K562 (cell line): ENCODE measurements at regions not wholly inside any gene's neighbourhood (a gene's known extent, or its start where the extent isn't known, plus 50 kb on each side); places are given as distances from the start of the nearest gene placed in this dataset.

Experiments used
- ATAC-seq: fragments of 200-7000 bp; cut with Tn5 transposase; 3 replicates; pipeline ENCODE4 v1.9.1; 2020; ENCODE audit warnings: moderate library complexity
- BruUV-seq: library from RNA; stranded (reverse); fragments of 400-500 nt; replicated peaks from 2 replicates; lab custom pipeline; 2021; lab: Mats Ljungman, UMichigan
- CTCF ChIA-PET: fragments of 300-600 bp; formaldehyde crosslinking; extraction: SDS; loops from one replicate; lab custom pipeline; 2021; ENCODE audit warnings: low intra/inter-chr PET ratio; lab: Yijun Ruan, JAX
- POLR2A ChIA-PET: fragments of 300-600, 350-650 bp; sonication (Branson Sonifier 250); formaldehyde crosslinking; extraction: SDS; loops from one replicate; lab custom pipeline; 2021; ENCODE audit warnings: antibody characterized with exemption, inconsistent platforms; lab: Yijun Ruan, JAX
- DNase-seq, 4 experiments: peaks; one replicate each; pipeline versions ENCODE4 v3.0.0 to v3.0.0-alpha.2; 2011 to 2018; ENCODE audit warnings: low spot score in 3 of 4, mixed read lengths in 3 of 4; ENCODE audit errors: extremely low read depth in 1 of 4
- FAIRE-seq: peaks from 2 replicates; lab custom pipeline; 2011; peaks lifted over from hg19 to GRCh38; lab: Jason Lieb, UNC
- H2AFZ ChIP-seq: 2 replicates; pipeline ENCODE4 v1.6.0; 2011; ENCODE audit warnings: low read depth, low read length, control low read depth, inconsistent platforms
- H3K27ac ChIP-seq: fragments of 200-600 bp; 3 replicates; pipeline ENCODE4 v1.8.0; 2011; ENCODE audit warnings: low read depth, mild to moderate bottlenecking, control low read depth, inconsistent platforms, low read length, moderate library complexity, mixed read lengths; ENCODE audit errors: extremely low read depth
- H3K27me3 ChIP-seq, 2 experiments: fragments of 300-600 bp in 1 of 2; 2 replicates in 1 of 2; 3 replicates in 1 of 2; pipeline versions ENCODE4 v1.6.0 to v1.8.0; 2011; ENCODE audit warnings: inconsistent platforms in 2 of 2, low read length in 2 of 2, mild to moderate bottlenecking in 1 of 2, mixed read lengths in 1 of 2, moderate library complexity in 1 of 2; ENCODE audit not compliant: control insufficient read depth in 2 of 2, insufficient read depth in 2 of 2
- H3K36me3 ChIP-seq: fragments of 300-600 bp; 3 replicates; pipeline ENCODE4 v1.8.0; 2011; ENCODE audit warnings: mild to moderate bottlenecking, low read length, inconsistent platforms; ENCODE audit not compliant: control insufficient read depth, insufficient read depth
- H3K4me1 ChIP-seq, 2 experiments: fragments of 200-600 bp in 1 of 2; replicated peaks in 1 of 2; 2 replicates in 1 of 2; 3 replicates in 1 of 2; pipeline versions ENCODE4 v1.5.1 to v1.8.0; 2011; ENCODE audit warnings: inconsistent platforms in 2 of 2, low read length in 2 of 2, mild to moderate bottlenecking in 1 of 2, mixed read lengths in 1 of 2, moderate library complexity in 1 of 2; ENCODE audit not compliant: control insufficient read depth in 2 of 2, insufficient read depth in 2 of 2
- H3K4me2 ChIP-seq: 2 replicates; pipeline ENCODE4 v1.6.1; 2011; ENCODE audit warnings: low read length, control low read depth, inconsistent platforms, mixed read lengths; ENCODE audit not compliant: insufficient read depth
- H3K4me3 ChIP-seq: fragments of 200-600 bp; sonication (generic), shearing (Covaris generic); 2 replicates; pipeline ENCODE4 v1.5.1; 2016; ENCODE audit warnings: control low read depth, inconsistent platforms
- H3K79me2 ChIP-seq: fragments of 200-600 bp; 3 replicates; pipeline ENCODE4 v1.8.0; 2011; ENCODE audit warnings: low read length, inconsistent platforms; ENCODE audit not compliant: control insufficient read depth, insufficient read depth
- H3K9ac ChIP-seq, 2 experiments: 2 replicates each; pipeline versions ENCODE4 v1.6.0 to v1.6.1; 2011; ENCODE audit warnings: low read depth in 2 of 2, low read length in 2 of 2, control low read depth in 1 of 2, inconsistent platforms in 1 of 2, mild to moderate bottlenecking in 1 of 2, mixed read lengths in 1 of 2; ENCODE audit not compliant: insufficient read depth in 1 of 2
- H3K9me1 ChIP-seq: one replicate; pipeline ENCODE4 v1.6.0; 2011; ENCODE audit warnings: inconsistent platforms, mild to moderate bottlenecking, low read length, moderate library complexity; ENCODE audit not compliant: control insufficient read depth, insufficient read depth
- H3K9me3 ChIP-seq: replicated peaks from 2 replicates; pipeline ENCODE4 v1.5.1; 2011; ENCODE audit warnings: low read depth, low read length, inconsistent platforms; ENCODE audit not compliant: control insufficient read depth, insufficient read depth
- H4K20me1 ChIP-seq: replicated peaks from 2 replicates; pipeline ENCODE4 v1.6.1; 2011; ENCODE audit warnings: low read length, inconsistent platforms, mixed read lengths; ENCODE audit not compliant: control insufficient read depth, insufficient read depth
- MCM7 ChIP-seq, 2 experiments: fragments of 450-650 bp; IDR thresholded peaks; 2 replicates each; pipeline ENCODE4 v1.6.1; 2016 to 2018
- NCOA6 ChIP-seq: fragments of 450-650 bp; IDR thresholded peaks from 2 replicates; pipeline ENCODE4 v1.6.1; 2017; ENCODE audit warnings: mild to moderate bottlenecking
- PTTG1 ChIP-seq: fragments of 450-650 bp; IDR thresholded peaks from 2 replicates; pipeline ENCODE4 v1.6.1; 2016; ENCODE audit warnings: low read depth, mild to moderate bottlenecking, missing genetic modification characterization, missing compliant biosample characterization
- RFX7 ChIP-seq: fragments of 250-450 bp; sonication (Bioruptor Pico); IDR thresholded peaks from 2 replicates; pipeline ENCODE4 v1.5.1; 2021; ENCODE audit warnings: mild to moderate bottlenecking
- SNIP1 ChIP-seq: fragments of 450-650 bp; IDR thresholded peaks from 2 replicates; pipeline ENCODE4 v1.7.1; 2017; ENCODE audit warnings: low read depth, mild to moderate bottlenecking
- ZNF146 ChIP-seq: IDR thresholded peaks from one replicate; pipeline ENCODE4 v1.6.1; 2018; ENCODE audit warnings: missing compliant biosample characterization; ENCODE audit not compliant: unreplicated experiment
- ZNF408 ChIP-seq: fragments of 250-450 bp; sonication (Bioruptor Pico); IDR thresholded peaks from 2 replicates; pipeline ENCODE4 v1.4.0; 2020; ENCODE audit warnings: low read depth, mild to moderate bottlenecking, moderate library complexity
- ZNF561 ChIP-seq: fragments of 450-650 bp; formaldehyde crosslinking; conservative IDR thresholded peaks from 2 replicates; pipeline ENCODE4 v1.4.0; 2020; ENCODE audit warnings: mild to moderate bottlenecking, moderate library complexity
- WGBS: fragments of 100-300 bp; shearing (Covaris generic); methylation state at CpG from one replicate; pipeline ENCODE4 v1.1.6; 2016; ENCODE audit warnings: low coverage, mixed read lengths; ENCODE audit not compliant: insufficient coverage; ENCODE audit errors: missing lambda C conversion rate; 5-methylcytosine and 5-hydroxymethylcytosine counted together
- in situ Hi-C: fragments of 300-500 bp; cut with MboI; formaldehyde crosslinking; loops from 4 replicates; pipeline ENCODE4 v1.15.0; 2018; ENCODE audit warnings: inconsistent platforms, mixed read lengths
- intact Hi-C: fragments of 100-400 bp; cut with micrococcal nuclease; formaldehyde crosslinking; loops from 2 replicates; pipeline ENCODE4 v1.14.2; 2022

GRCh38 chr5:168135897-168136296, 155.5 kb upstream of the WWC1 start:
- intact Hi-C loops (no loop called here), in situ Hi-C loops (no loop called here)
- no peak overlapping the region for H2AFZ ChIP-seq
- no peak overlapping the region for H3K4me3 ChIP-seq
- H3K4me1 ChIP-seq, result no peaks in the 10 kb centered on the region
- WGBS, result 0% methylated on average over 6 of the region's 6 CpGs
- no peak overlapping the region for H3K9ac ChIP-seq
- H3K4me2 ChIP-seq, result no peak overlapping the region
- DNase-seq, result no peak
- H3K9me3 ChIP-seq, result no peaks in the 10 kb centered on the region
- H3K9me1 ChIP-seq, result no peaks in the 10 kb centered on the region
- no peak for ATAC-seq
- H3K36me3 ChIP-seq, result no peaks in the 10 kb centered on the region
- CTCF ChIA-PET, result no interaction called here
- H3K79me2 ChIP-seq, result no peaks in the 10 kb centered on the region
- FAIRE-seq, result no peak
- no peak overlapping the region for H3K27ac ChIP-seq
- TF ChIP-seq SNIP1 (no peak), ZNF408 (CRISPR knock-in tag) (no peak), ZNF146 (no peak), PTTG1 (tag) (no peak)
- no peaks in the 10 kb centered on the region for H3K27me3 ChIP-seq
- BruUV-seq, result no TSS peak
- POLR2A ChIA-PET, result no interaction called here
- H4K20me1 ChIP-seq, result 0 out of 2 replicates have a peak, but pooled peaks cover 2% of the 10 kb centered on the region

DNA sequence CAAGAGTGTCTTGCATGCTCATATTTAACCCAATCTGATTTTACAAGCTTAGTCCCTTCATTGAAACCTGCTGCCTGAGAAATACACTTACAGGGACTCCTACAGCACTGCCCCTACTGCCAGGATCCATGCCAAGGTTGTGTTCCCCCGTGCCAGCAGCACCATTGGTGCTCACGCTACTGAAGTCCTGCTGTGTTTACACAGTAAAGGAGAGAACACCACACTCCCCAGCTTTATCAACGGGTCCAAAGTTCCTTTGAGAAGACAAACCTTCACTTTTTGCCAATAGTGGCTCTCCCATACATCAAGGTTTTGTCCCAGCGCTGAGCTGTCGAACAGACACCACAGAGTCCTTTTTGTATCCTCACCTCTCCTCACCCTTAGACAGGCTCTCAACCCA, 155.1 kb upstream of the WWC1 start:
- Histone ChIP-seq H4K20me1 (0 out of 2 replicates have a peak, but pooled peaks cover 3% of the 10 kb centered on the region), H3K27me3 (no peaks in the 10 kb centered on the region), H3K9me3 (no peaks in the 10 kb centered on the region), H3K4me1 (no peaks in the 10 kb centered on the region), H3K9me1 (no peaks in the 10 kb centered on the region), H3K4me3 (no peak overlapping the region), H3K27ac (no peak overlapping the region), H3K9ac (no peak overlapping the region), H3K4me2 (no peak overlapping the region), H2AFZ (no peak overlapping the region), H3K79me2 (no peaks in the 10 kb centered on the region), H3K36me3 (no peaks in the 10 kb centered on the region)
- in situ Hi-C loops, result no loop called here
- CTCF ChIA-PET, result no interaction called here
- POLR2A ChIA-PET, result no interaction called here
- no TSS peak for BruUV-seq
- DNase-seq (no peak), FAIRE-seq (no peak), ATAC-seq (no peak)
- no peak for TF ChIP-seq ZNF561
- no peak for TF ChIP-seq RFX7 (CRISPR knock-in tag)
- no peak for TF ChIP-seq MCM7 (IDR thresholded peaks at IDR 0.05)
- no peak for TF ChIP-seq NCOA6
- 0% methylated on average over 5 of the region's 5 CpGs for WGBS
- intact Hi-C loops, result no loop called here
